HL-60 (cell line): ENCODE measurements at regions not wholly inside any gene's neighbourhood (a gene's known extent, or its start where the extent isn't known, plus 50 kb on each side); places are given as distances from the start of the nearest gene placed in this dataset.

Experiments used
- CTCF ChIP-seq: IDR thresholded peaks from one replicate; pipeline ENCODE4 v1.5.1; 2011; ENCODE audit warnings: low read length, control low read depth, inconsistent platforms; ENCODE audit not compliant: insufficient read depth
- GABPA ChIP-seq: IDR thresholded peaks from 2 replicates; pipeline ENCODE4 v1.6.1; 2012; ENCODE audit warnings: low read depth
- POLR2AphosphoS5 ChIP-seq: IDR thresholded peaks from 2 replicates; pipeline ENCODE4 v1.6.1; 2012; ENCODE audit warnings: low read depth
- REST ChIP-seq: IDR thresholded peaks from 2 replicates; pipeline ENCODE4 v1.6.1; 2012; ENCODE audit warnings: low read depth; ENCODE audit not compliant: insufficient replicate concordance

DNA sequence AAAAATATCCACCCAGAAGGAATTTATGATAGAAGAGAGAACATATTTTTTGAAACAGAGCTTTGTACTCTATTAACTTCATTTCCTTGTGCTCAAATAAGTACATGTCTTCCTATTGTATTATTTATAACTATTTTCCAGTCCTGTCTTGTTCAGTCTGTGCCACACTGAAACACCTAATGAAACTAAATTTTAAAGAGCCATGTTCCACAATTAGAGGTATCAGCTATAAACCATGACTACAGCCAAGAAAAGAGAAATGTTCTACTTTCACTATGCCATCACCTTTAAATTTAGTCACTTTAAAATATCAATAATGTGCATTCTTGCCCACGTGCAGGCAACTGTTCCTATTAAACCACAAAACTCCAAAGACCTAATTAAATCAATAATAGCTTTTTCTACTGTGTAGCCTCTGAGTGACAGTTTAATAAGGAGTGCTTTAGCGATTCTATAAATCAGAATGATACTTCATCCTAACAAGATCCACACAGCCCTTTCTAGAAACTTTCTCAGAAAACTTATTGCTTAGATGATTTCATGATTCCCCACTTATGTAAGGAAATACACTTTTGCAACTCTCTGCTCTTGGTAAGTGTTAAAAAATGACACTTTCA lies 404.9 kb upstream of the CHRM3 start:
- no peak for TF ChIP-seq CTCF
- TF ChIP-seq REST = no peak
- no peak for TF ChIP-seq POLR2AphosphoS5
- TF ChIP-seq GABPA = no peak
